Ovary (tissue), 7 donors: ENCODE measurements at regions not wholly inside any gene's neighbourhood (a gene's known extent, or its start where the extent isn't known, plus 50 kb on each side); places are given as distances from the start of the nearest gene placed in this dataset.

Experiments used
- DNase-seq, 5 donors: peaks; one replicate each; pipeline ENCODE4 v3.0.0-alpha.2; 2019 to 2020
- H3K27ac ChIP-seq, 2 donors: fragments of 200-600 bp; one replicate each; pipeline versions ENCODE4 v1.5.1 to v1.8.0; 2019 to 2022
- H3K27me3 ChIP-seq: fragments of 200-600 bp; one replicate; pipeline ENCODE4 v1.8.0; 2022
- H3K36me3 ChIP-seq: fragments of 200-600 bp; sonication (generic); one replicate; pipeline ENCODE4 v1.5.1; 2019
- H3K4me1 ChIP-seq: one replicate; pipeline ENCODE4 v1.8.1; 2013; ENCODE audit warnings: mild to moderate bottlenecking, moderate library complexity; ENCODE audit not compliant: insufficient read depth
- H3K4me3 ChIP-seq: fragments of 200-600 bp; sonication (generic); one replicate; pipeline ENCODE4 v1.5.1; 2017
- H3K9me3 ChIP-seq, 2 donors: fragments of 200-600 bp in 1 of 2; sonication (generic) in 1 of 2; one replicate each; pipeline versions ENCODE4 v1.5.1 to v1.8.1; 2013 to 2019; ENCODE audit warnings: mild to moderate bottlenecking in 1 of 2, moderate library complexity in 1 of 2
- EP300 ChIP-seq: sonication (generic); formaldehyde crosslinking; IDR thresholded peaks from one replicate; pipeline ENCODE4 v1.6.1; 2017; ENCODE audit warnings: antibody characterized with exemption
- POLR2A ChIP-seq: fragments of 450-650 bp; IDR thresholded peaks from one replicate; pipeline ENCODE4 v1.6.1; 2017; ENCODE audit warnings: antibody characterized with exemption, mild to moderate bottlenecking, moderate library complexity
- WGBS, 3 donors: extraction: QIAGEN DNeasy Blood & Tissue Kit in 1 of 3; methylation state at CpG; one replicate each; pipeline versions ENCODE4 v1.1.5 to v1.1.7; 2013 to 2017; 5-methylcytosine and 5-hydroxymethylcytosine counted together
- intact Hi-C, 4 donors: fragments of 100-400 bp; cut with DNase I; formaldehyde crosslinking; loops; one replicate each; pipeline versions ENCODE4 v1.11.0 to v1.15.1; 2022 to 2023
- TF ChIP-seq, protein P1 (sequence below), 3 donors: fragments of 450-650 bp in 2 of 3; fragments of 200-600 bp in 1 of 3; IDR thresholded peaks; one replicate each; pipeline versions ENCODE4 v1.5.1 to v1.8.0; 2016 to 2022; ENCODE audit warnings: antibody characterized with exemption in 3 of 3, mild to moderate bottlenecking in 1 of 3
- donor health status: DM: no; HTN: no; CAD: no; lungs with moderate emphysema.
- donor health status: DM: no; HTN: no; CAD: no.
- donor health status: Bipolar disorder and iron deficiency.
- donor health status: DM: no; HTN: no; CAD: no.
- donor health status: DM: yes; HTN: yes; CAD: no.

DNA sequence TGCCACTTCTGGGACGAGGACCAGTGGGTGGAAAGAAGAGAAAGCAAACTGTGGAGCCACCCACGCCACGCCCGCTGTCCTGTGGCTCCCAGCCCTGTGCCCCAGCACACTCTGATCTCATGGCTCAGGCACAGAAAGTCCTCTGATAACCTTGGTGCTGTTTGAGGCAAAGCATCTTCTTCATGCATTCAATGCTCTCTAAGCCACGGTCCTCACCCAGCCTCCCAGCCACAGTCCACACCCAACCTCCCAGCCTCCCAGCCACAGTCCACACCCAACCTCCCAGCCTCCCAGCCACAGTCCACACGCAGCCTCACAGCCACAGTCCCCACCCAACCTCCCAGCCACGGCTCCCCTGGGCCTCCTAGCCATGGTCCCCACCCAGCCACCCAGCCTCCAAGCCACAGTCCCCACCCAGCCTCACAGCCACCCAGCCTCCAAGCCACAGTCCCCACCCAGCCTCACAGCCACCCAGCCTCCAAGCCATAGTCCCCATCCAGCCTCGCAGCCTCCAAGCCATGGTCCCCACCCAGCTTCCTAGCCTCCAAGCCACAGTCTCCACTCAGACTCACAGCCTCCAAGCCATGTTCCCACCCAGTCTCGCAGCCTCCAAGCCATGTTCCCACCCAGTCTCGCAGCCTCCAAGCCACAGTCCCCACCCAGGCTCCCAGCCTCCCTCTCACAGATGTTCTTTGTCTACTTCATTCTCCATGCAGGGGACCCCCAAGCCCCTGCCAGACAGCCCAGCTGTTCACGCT, 74.9 kb downstream of the SOX1 start:
- no peaks in the 10 kb centered on the region for H3K9me3 ChIP-seq
- H3K4me1 ChIP-seq: no peaks in the 10 kb centered on the region
- DNase-seq: no peak
- no peak for TF ChIP-seq POLR2A
- no peak for TF ChIP-seq EP300
- TF ChIP-seq, protein P1, sequence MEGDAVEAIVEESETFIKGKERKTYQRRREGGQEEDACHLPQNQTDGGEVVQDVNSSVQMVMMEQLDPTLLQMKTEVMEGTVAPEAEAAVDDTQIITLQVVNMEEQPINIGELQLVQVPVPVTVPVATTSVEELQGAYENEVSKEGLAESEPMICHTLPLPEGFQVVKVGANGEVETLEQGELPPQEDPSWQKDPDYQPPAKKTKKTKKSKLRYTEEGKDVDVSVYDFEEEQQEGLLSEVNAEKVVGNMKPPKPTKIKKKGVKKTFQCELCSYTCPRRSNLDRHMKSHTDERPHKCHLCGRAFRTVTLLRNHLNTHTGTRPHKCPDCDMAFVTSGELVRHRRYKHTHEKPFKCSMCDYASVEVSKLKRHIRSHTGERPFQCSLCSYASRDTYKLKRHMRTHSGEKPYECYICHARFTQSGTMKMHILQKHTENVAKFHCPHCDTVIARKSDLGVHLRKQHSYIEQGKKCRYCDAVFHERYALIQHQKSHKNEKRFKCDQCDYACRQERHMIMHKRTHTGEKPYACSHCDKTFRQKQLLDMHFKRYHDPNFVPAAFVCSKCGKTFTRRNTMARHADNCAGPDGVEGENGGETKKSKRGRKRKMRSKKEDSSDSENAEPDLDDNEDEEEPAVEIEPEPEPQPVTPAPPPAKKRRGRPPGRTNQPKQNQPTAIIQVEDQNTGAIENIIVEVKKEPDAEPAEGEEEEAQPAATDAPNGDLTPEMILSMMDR (IDR thresholded peaks at IDR 0.05): no peak
- 80 to 82% (median 81%) methylated on average over 11 of the region's 11 CpGs for WGBS, 3 donors
- H3K36me3 ChIP-seq: no peaks in the 10 kb centered on the region
- H3K4me3 ChIP-seq: no peak overlapping the region
- no peak overlapping the region for H3K27ac ChIP-seq
- H3K27me3 ChIP-seq: no peaks in the 10 kb centered on the region
- intact Hi-C loops: no loop called here

DNA sequence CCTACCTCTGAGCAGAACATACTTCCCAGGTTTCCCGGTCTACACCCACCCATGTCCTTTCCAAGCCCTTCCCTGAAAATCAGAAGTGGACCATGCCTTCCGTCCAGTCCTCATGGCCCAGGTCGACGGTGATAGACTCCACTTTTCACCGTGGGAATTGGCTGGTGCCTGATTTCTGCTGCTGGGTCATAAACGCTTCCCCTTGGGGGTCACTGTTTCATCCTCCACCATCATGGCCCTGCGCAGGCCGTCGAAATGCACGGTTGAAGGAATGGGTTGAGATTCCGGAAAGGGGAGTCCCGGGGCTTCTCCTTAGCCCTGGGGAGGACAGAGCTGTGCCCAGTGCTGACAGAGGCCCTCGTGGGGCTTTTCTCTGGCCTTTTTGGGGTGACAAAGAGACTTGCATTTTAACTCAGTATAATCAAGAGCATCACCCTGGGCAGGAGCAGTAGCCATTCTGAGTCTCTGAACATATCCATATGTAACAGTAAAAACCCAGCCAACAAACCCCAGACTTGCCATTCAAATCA, 75.5 kb downstream of the SOX1 start:
- no peak overlapping the region for H3K27ac ChIP-seq
- H3K9me3 ChIP-seq: no peaks in the 10 kb centered on the region
- no peaks in the 10 kb centered on the region for H3K36me3 ChIP-seq
- DNase-seq: no peak
- no peaks in the 10 kb centered on the region for H3K27me3 ChIP-seq
- no peak for TF ChIP-seq POLR2A
- TF ChIP-seq, protein P1 (IDR thresholded peaks at IDR 0.05): no peak
- no peak for TF ChIP-seq EP300
- no peaks in the 10 kb centered on the region for H3K4me1 ChIP-seq
- intact Hi-C loops: no loop called here
- no peak overlapping the region for H3K4me3 ChIP-seq
- 71 to 84% (median 76%) methylated on average over 13 of the region's 13 CpGs for WGBS, 3 donors

DNA sequence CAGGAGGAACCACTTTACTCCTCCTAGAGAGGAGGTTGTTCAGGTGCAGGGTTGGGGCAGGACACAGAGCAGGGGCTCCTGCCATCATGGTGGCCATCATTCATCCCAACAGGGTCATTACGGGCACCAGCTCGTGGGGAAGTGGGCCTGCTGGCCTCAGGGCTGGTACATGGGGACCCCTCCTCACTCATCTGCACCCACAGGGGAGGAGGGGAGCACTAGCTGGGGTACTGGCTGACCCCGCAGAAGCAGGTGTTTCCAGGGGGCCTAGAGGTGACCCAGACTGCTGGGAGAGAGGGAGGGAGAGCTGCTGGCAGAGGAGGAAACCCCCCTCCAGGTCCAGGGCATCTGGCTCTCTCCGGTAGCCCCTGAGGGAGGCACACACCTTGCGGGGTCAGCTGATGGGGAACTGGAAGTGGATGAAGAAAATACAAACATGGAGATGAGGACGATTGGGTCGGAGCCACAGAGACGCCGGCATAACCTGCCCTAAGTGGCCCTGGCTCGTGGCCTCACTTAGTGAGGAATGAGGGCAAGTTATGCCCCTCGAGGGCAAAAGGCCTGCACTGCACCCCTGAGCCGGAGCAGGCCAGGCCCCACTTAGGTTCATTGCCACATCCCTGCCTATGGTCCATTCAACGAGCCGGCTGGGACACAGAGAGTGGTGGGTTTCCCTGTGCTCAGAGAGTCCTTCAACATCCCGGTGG, 76.2 kb downstream of the SOX1 start:
- no peaks in the 10 kb centered on the region for H3K36me3 ChIP-seq
- intact Hi-C loops: no loop called here
- H3K9me3 ChIP-seq: no peaks in the 10 kb centered on the region
- WGBS, 3 donors: 80 to 85% (median 85%) methylated on average over 12 to 15 of the region's 15 CpGs
- H3K27me3 ChIP-seq: no peaks in the 10 kb centered on the region
- H3K27ac ChIP-seq: no peak overlapping the region
- H3K4me3 ChIP-seq: no peak overlapping the region
- no peak for DNase-seq
- TF ChIP-seq, protein P1 (IDR thresholded peaks at IDR 0.05): no peak
- TF ChIP-seq POLR2A: no peak
- no peaks in the 10 kb centered on the region for H3K4me1 ChIP-seq

DNA sequence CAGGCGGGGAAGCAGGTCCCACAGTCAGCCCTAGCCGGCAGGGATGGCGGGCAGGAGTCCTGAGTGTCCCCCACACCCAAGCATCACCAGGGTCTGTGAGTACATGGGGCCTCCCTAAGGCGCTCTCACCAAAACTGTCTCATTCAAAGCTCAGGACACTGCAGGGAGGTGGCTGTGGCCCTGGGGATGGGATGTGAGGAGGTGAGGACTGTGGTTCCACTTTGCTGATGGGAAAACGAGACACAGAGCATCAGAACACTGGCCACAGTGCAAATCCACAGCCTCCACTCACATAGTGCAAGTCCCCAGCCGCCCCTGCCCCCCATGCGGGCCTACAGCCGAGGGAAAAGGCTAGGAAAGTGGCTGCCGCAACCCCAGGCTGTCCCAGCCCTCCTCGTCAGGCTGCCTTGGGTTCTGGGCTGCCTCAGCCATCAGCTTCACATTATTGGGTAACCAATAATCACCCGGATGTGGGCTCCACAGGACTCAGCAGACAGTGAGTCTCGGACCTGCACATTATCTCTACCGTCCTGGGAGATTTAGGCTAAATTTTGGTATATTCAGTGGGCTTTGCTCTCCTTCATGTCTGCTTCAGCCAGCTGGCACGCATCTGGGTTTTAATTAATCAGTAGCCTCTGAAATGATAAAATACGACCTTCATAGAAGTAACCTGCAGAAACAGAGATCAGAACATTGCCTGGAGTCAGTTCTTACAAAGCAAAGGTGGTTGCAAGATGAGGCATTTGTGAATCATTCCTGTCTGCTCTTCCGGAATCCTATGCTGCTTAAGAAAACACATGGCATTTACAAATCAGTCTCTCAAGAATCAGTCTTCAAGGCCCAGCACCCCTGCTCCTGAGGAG, 77.0 kb downstream of the SOX1 start:
- no peak for TF ChIP-seq EP300
- TF ChIP-seq, protein P1 (IDR thresholded peaks at IDR 0.05): no peak
- no peaks in the 10 kb centered on the region for H3K27me3 ChIP-seq
- intact Hi-C loops: no loop called here

More for the DNA sequence above, 77.0 kb downstream of the SOX1 start:
- Histone ChIP-seq H3K4me3 (no peak overlapping the region), H3K36me3 (no peaks in the 10 kb centered on the region), H3K9me3 (no peaks in the 10 kb centered on the region), H3K4me1 (no peaks in the 10 kb centered on the region), H3K27ac (no peak overlapping the region)
- 60 to 63% (median 60%) methylated on average over 14 to 16 of the region's 16 CpGs for WGBS, 3 donors
- no peak for DNase-seq
